ENCODE measurements at regions not wholly inside any gene's neighbourhood (a gene's known extent, or its start where the extent isn't known, plus 50 kb on each side); places are given as distances from the start of the nearest gene placed in this dataset.

DNA sequence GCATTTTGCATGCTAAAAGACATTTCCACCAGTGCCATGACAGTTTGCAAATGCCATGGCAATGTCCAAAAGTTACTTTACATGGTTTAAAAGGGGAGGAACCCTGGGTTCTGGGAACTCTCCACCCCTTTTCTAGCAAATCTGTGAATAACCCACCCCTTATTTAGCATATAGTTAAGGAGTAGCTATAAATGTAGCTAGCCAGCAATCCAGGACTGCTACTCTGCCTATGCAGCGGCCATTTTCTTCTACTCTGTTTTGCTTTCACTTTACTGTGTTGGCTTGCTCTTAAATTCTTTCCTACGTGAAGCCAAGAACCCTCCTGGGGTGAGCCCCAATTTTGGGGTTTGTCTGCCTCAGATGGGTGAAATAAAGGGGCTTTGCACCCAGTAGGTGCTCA, 141.0 kb downstream of the PTPN11 start:
- H3K36me3 ChIP-seq (ENCODE audit: control insufficient read depth, insufficient read depth, low read length), result no peaks in the 10 kb centered on the region
- no peaks in the 10 kb centered on the region for H3K4me1 ChIP-seq (ENCODE audit: control insufficient read depth, insufficient read depth, low read length)
- H3K27ac ChIP-seq (ENCODE audit: low read length), result no peak overlapping the region
- DNase-seq, result no peak
- H3K27me3 ChIP-seq (ENCODE audit: control insufficient read depth, insufficient read depth, low read length), result peaks cover 3% of the 10 kb centered on the region
- no peaks in the 10 kb centered on the region for H3K9me3 ChIP-seq (ENCODE audit: control insufficient read depth, low read depth, low read length)
- 80% methylated on average over 1 of the region's 2 CpGs for WGBS (ENCODE audit: insufficient coverage, low lambda C conversion rate)
- H3K4me3 ChIP-seq (ENCODE audit: low read length), result no peak overlapping the region

DNA sequence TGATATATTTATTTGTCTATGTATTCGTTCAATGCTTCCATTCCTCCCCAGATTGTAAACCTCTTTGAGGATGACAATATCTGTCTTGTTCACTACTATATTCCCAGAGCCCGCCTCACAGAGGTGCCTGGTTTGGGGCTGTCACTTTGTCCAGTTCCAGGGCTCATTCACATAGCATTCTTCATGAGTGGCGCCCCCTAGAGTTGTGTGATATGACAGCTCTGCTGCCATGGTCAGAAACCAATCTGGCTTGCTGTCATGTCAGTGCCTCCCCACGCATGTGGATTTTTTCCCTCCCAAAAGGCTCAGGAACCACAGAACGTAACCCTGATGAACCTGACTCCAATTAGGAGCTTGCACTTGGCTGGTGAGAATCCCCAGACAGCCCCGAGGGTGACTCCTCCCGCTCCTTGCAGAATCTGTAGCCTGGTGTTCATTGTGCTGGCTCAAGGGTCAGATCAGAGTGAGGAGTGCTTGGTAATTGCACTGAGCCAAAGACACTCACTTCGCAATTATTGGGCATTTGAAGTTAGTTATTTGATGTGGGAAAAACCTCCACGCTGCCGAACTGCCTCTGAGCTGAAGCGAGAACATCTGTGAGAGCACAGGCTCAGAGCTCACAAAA, 145.5 kb downstream of the PTPN11 start:
- 100% methylated on average over 3 of the region's 11 CpGs for WGBS (ENCODE audit: insufficient coverage, low lambda C conversion rate)
- Histone ChIP-seq H3K4me1 (ENCODE audit: control insufficient read depth, insufficient read depth, low read length) (no peaks in the 10 kb centered on the region), H3K27ac (ENCODE audit: low read length) (no peak overlapping the region), H3K27me3 (ENCODE audit: control insufficient read depth, insufficient read depth, low read length) (peaks cover 3% of the 10 kb centered on the region), H3K9me3 (ENCODE audit: control insufficient read depth, low read depth, low read length) (no peaks in the 10 kb centered on the region), H3K36me3 (ENCODE audit: control insufficient read depth, insufficient read depth, low read length) (no peaks in the 10 kb centered on the region), H3K4me3 (ENCODE audit: low read length) (no peak overlapping the region)
- DNase-seq, result no peak

DNA sequence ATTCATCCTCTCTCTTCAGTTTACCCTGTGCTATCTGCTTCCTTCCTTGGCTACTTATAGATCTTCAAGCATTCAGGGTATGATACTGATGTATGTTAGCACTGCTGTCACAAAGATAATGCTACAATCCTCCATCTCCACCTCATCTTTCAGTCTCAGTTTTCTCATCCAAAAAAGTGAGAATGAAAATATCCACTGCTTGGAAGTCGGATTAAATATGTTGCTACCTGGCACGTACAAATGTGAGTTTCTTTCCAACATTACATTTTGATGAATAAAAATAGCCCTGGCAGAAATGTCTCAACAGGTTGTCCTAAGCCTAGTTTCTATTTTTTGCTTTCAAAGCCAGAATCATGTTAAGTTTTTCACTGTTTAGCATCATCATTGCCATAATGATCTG, 149.9 kb downstream of the PTPN11 start:
- Histone ChIP-seq H3K4me3 (ENCODE audit: low read length) (no peak overlapping the region), H3K4me1 (ENCODE audit: control insufficient read depth, insufficient read depth, low read length) (no peaks in the 10 kb centered on the region), H3K27ac (ENCODE audit: low read length) (no peak overlapping the region), H3K27me3 (ENCODE audit: control insufficient read depth, insufficient read depth, low read length) (peaks cover 9% of the 10 kb centered on the region), H3K36me3 (ENCODE audit: control insufficient read depth, insufficient read depth, low read length) (no peaks in the 10 kb centered on the region), H3K9me3 (ENCODE audit: control insufficient read depth, low read depth, low read length) (no peaks in the 10 kb centered on the region)
- WGBS (ENCODE audit: insufficient coverage, low lambda C conversion rate), result 83% methylated on average over 1 of the region's 2 CpGs
- DNase-seq, result no peak

DNA sequence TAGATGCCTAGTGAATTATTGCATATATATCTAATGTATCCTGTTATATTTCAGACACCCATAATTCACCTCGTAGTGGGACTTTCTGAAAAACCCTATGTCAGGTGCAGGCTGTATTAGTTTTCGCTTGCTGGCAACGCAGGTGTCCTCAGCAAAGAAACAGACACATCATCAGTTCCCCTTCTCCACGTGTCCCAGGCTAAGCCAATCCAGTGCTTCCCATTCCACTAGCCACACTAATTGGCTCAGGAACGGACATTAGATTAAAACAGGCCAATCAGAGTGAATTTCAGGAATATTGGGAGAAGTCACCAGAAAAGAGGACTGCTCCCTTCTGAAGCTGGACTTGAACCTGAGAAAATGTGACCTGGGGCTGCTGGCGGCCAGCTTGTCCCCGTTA, 151.3 kb downstream of the PTPN11 start:
- Histone ChIP-seq H3K9me3 (ENCODE audit: control insufficient read depth, low read depth, low read length) (no peaks in the 10 kb centered on the region), H3K4me1 (ENCODE audit: control insufficient read depth, insufficient read depth, low read length) (no peaks in the 10 kb centered on the region), H3K27me3 (ENCODE audit: control insufficient read depth, insufficient read depth, low read length) (peaks cover 12% of the 10 kb centered on the region), H3K27ac (ENCODE audit: low read length) (no peak overlapping the region), H3K4me3 (ENCODE audit: low read length) (no peak overlapping the region), H3K36me3 (ENCODE audit: control insufficient read depth, insufficient read depth, low read length) (no peaks in the 10 kb centered on the region)
- DNase-seq, result no peak
- WGBS (ENCODE audit: insufficient coverage, low lambda C conversion rate), result no CpG with 5 or more reads among the region's 7 CpGs

DNA sequence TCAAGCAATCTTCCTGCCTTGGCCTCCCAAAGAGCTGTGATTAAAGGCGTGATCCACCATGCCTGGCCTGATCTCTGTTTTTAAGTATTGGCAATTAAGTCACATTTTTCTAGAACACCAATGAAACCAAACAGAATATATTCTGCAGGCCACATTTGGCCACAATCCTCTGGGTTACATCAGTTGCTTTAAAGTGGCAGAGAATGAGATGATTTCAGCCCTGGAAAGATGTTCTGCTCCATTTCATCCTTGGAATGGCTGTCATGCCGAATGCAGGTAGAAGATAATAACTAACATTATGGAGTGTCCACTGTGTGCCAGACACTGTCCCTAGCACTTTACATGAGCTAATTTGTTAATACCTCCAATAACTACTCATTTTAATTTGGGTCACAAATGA, 154.4 kb downstream of the PTPN11 start:
- no peaks in the 10 kb centered on the region for H3K36me3 ChIP-seq (ENCODE audit: control insufficient read depth, insufficient read depth, low read length)
- peaks cover 36% of the 10 kb centered on the region for H3K27me3 ChIP-seq (ENCODE audit: control insufficient read depth, insufficient read depth, low read length)
- DNase-seq, result no peak
- WGBS (ENCODE audit: insufficient coverage, low lambda C conversion rate), result no CpG with 5 or more reads among the region's 2 CpGs
- H3K27ac ChIP-seq (ENCODE audit: low read length), result no peak overlapping the region
- no peaks in the 10 kb centered on the region for H3K9me3 ChIP-seq (ENCODE audit: control insufficient read depth, low read depth, low read length)
- no peak overlapping the region for H3K4me3 ChIP-seq (ENCODE audit: low read length)
- no peaks in the 10 kb centered on the region for H3K4me1 ChIP-seq (ENCODE audit: control insufficient read depth, insufficient read depth, low read length)

DNA sequence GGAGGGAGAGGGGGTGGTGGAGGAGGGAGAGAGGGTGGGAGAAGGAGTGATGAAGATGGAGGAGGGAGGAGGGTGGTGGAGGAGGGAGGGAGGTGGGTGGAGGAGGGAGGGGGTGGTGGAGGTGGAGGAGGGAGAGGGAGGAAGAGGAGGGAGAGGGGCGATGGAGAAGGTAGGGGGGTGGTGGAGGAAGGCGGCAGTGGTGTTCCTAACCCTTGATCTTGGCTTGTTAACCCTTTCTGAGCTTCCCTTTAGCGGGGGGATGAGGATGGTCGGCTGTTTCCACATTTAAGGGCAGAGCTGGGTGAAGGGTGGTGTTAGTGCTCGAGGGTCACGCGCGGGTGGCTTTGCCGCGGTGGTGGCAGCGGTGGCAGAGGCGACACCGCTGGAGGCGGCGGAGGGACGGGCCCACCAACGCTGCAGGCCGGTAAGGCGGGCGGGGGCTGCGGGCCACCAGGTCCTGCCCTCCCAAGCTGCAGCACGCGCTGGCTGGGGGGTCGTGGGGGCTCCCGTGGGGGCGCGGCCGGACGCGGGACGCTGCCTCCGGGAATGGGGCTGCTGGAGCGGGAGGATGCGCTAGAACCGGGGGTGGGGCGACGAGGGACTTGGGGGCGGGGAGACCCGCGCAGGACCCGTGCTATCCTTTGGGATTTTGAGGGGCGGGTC, 156.3 kb downstream of the PTPN11 start:
- Histone ChIP-seq H3K9me3 (ENCODE audit: control insufficient read depth, low read depth, low read length) (no peaks in the 10 kb centered on the region), H3K27me3 (ENCODE audit: control insufficient read depth, insufficient read depth, low read length) (peaks cover 43% of the 10 kb centered on the region), H3K36me3 (ENCODE audit: control insufficient read depth, insufficient read depth, low read length) (no peaks in the 10 kb centered on the region), H3K4me1 (ENCODE audit: control insufficient read depth, insufficient read depth, low read length) (no peaks in the 10 kb centered on the region), H3K27ac (ENCODE audit: low read length) (no peak overlapping the region), H3K4me3 (ENCODE audit: low read length) (no peak overlapping the region)
- WGBS (ENCODE audit: insufficient coverage, low lambda C conversion rate), result no CpG with 5 or more reads among the region's 42 CpGs
- DNase-seq, result no peak

DNA sequence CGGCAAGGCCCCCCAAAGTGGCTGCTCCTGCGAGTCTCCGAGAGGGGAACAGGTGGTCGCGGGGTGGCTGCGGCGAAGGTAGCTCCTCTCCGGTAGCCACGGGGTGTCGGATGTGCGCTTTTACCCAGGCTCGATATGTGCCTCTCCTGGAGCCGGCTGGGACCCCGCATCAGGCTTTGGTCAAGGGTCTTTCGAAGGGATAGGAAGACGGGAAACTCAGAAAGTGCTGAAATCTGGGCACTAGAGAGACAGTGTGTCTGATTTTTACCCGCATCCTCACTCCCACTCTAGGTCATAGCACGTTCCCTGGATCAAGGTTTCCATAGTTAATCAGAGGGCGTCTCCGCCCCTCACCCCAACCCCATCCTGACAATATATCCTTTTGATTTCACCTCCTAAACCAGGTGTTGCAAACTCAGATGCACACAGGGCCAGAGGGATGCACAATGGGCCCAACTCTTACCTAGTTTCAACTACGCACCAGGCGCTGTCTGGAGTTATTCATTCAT, 156.9 kb downstream of the PTPN11 start:
- H3K27me3 ChIP-seq (ENCODE audit: control insufficient read depth, insufficient read depth, low read length), result peaks cover 42% of the 10 kb centered on the region
- no CpG with 5 or more reads among the region's 22 CpGs for WGBS (ENCODE audit: insufficient coverage, low lambda C conversion rate)
- H3K36me3 ChIP-seq (ENCODE audit: control insufficient read depth, insufficient read depth, low read length), result no peaks in the 10 kb centered on the region

DNA sequence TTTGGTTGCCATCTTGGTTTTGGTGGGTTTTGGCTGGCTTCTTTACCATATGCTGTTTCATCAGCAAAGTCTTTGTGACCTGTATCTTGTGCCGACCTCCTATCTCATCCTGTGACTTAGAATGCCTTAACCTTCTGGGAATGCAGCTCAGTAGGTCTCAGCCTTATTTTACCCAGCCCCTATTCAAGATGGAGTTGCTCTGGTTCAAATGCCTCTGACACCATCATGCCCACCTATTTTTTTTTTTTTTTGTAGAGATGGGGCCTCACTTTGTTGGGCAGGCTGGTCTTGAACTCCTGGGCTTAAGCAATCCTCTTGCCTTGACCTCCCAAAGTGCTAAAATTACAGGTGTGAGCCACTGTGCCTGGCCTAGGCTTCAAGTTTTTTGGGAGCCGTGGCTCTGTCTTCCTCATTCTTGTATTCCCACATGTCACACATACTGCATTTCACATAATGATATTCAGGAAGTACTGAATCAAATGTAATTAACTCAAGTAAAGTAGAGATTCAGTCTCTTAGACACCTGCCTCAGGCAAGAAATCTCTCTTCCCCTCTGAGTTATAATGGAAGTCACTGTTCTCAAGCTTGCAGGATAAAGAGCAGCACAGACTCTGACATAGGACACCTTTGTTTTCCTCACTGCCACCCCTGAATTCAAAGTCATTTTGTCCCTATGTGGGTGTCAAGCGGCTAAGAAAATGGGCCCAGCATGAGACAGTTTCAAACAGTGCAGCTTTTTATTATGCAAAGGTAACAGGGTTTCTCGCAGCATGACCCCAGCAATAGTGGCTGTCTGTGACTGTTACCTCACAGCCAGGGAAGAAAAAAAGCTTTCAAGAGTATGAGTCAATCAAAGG, 159.0 kb downstream of the PTPN11 start:
- no peak overlapping the region for H3K4me3 ChIP-seq (ENCODE audit: low read length)
- H3K27me3 ChIP-seq (ENCODE audit: control insufficient read depth, insufficient read depth, low read length), result peaks cover 42% of the 10 kb centered on the region
- WGBS (ENCODE audit: insufficient coverage, low lambda C conversion rate), result no CpG with 5 or more reads among the region's 4 CpGs
- no peak overlapping the region for H3K27ac ChIP-seq (ENCODE audit: low read length)
- DNase-seq, result no peak
- H3K36me3 ChIP-seq (ENCODE audit: control insufficient read depth, insufficient read depth, low read length), result no peaks in the 10 kb centered on the region
- no peaks in the 10 kb centered on the region for H3K4me1 ChIP-seq (ENCODE audit: control insufficient read depth, insufficient read depth, low read length)
- H3K9me3 ChIP-seq (ENCODE audit: control insufficient read depth, low read depth, low read length), result no peaks in the 10 kb centered on the region

More for the DNA sequence above, 156.9 kb downstream of the PTPN11 start:
- H3K9me3 ChIP-seq (ENCODE audit: control insufficient read depth, low read depth, low read length), result no peaks in the 10 kb centered on the region
- DNase-seq, result no peak
- no peaks in the 10 kb centered on the region for H3K4me1 ChIP-seq (ENCODE audit: control insufficient read depth, insufficient read depth, low read length)
- H3K27ac ChIP-seq (ENCODE audit: low read length), result no peak overlapping the region
- H3K4me3 ChIP-seq (ENCODE audit: low read length), result no peak overlapping the region

DNA sequence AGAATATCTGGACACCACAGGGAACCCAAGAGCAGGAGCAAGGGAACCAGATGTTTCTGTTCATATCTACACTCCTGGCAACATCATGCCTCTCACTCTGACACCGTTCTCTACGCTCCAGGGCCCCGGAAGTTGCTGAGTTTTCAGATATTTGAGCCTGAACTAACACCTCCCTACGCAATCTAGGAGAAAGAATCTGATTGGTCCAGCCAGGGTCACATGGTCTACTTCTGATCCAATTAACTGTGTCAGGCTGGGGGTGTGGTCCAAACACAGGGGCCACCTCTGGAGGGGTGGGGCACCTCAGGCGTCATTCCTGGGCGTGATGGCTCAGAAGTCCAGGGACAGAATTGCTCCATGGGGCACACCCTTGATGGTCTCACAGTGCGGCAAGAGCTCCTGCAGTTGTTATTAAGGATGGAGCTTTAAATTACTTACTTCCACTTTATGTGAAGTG, 165.5 kb downstream of the PTPN11 start:
- no peaks in the 10 kb centered on the region for H3K36me3 ChIP-seq (ENCODE audit: control insufficient read depth, insufficient read depth, low read length)
- H3K4me1 ChIP-seq (ENCODE audit: control insufficient read depth, insufficient read depth, low read length), result no peaks in the 10 kb centered on the region
- DNase-seq, result no peak
- H3K27ac ChIP-seq (ENCODE audit: low read length), result no peak overlapping the region
- H3K27me3 ChIP-seq (ENCODE audit: control insufficient read depth, insufficient read depth, low read length), result no peaks in the 10 kb centered on the region
- H3K9me3 ChIP-seq (ENCODE audit: control insufficient read depth, low read depth, low read length), result no peaks in the 10 kb centered on the region
- H3K4me3 ChIP-seq (ENCODE audit: low read length), result no peak overlapping the region
- no CpG with 5 or more reads among the region's 7 CpGs for WGBS (ENCODE audit: insufficient coverage, low lambda C conversion rate)

DNA sequence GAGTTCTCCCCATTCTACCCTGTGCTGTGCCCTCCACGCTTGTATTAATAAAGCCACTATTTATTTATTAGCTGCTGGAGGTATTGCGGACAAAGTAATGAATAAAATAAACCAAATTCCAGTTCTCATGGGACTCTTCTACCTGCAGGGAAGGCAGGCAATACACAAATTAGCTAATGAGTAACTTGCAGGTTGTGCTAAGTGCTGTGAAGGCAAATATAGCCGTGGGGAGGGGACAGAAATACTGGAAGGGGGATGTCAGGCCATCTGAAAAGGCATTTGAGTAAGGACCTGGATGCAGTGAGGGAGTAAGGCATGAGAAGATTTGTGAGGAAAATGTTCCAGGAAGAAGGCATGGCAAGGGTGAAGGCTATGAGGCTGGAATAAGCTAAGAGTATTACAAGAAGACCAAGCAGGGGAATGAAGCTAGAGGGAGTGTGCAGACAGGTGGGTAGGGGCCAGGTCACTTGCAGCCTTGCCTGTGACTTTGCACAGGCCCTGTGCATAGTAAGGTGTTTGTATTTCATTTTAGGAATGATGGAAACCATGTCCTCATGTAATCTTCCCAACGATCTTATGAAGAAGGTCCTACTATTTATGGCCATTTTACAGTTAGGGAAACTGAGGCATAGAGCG, 167.5 kb downstream of the PTPN11 start:
- no peaks in the 10 kb centered on the region for H3K9me3 ChIP-seq (ENCODE audit: control insufficient read depth, low read depth, low read length)
- 23% methylated on average over 2 of the region's 5 CpGs for WGBS (ENCODE audit: insufficient coverage, low lambda C conversion rate)
- no peaks in the 10 kb centered on the region for H3K27me3 ChIP-seq (ENCODE audit: control insufficient read depth, insufficient read depth, low read length)
- H3K4me3 ChIP-seq (ENCODE audit: low read length), result no peak overlapping the region
- H3K27ac ChIP-seq (ENCODE audit: low read length), result no peak overlapping the region
- H3K36me3 ChIP-seq (ENCODE audit: control insufficient read depth, insufficient read depth, low read length), result no peaks in the 10 kb centered on the region
- no peak for DNase-seq
- no peaks in the 10 kb centered on the region for H3K4me1 ChIP-seq (ENCODE audit: control insufficient read depth, insufficient read depth, low read length)

Data from large intestine (tissue), 3 donors.